ENCODE measurements at regions not wholly inside any gene's neighbourhood (a gene's known extent, or its start where the extent isn't known, plus 50 kb on each side); places are given as distances from the start of the nearest gene placed in this dataset.

- H3K27me3 ChIP-seq (ENCODE audit: insufficient read depth, low read length), result no peaks in the 10 kb centered on the region
- no peak overlapping the region for H3K27ac ChIP-seq (ENCODE audit: low read length)
- H3K4me1 ChIP-seq (ENCODE audit: insufficient read depth, low read length), result no peaks in the 10 kb centered on the region
- no peak overlapping the region for H3K9ac ChIP-seq (ENCODE audit: low read depth, low read length)
- no peak overlapping the region for H3K4me3 ChIP-seq (ENCODE audit: low read length)
- H3K9me3 ChIP-seq (ENCODE audit: insufficient read depth, low read depth, low read length), result no peaks in the 10 kb centered on the region
- no peaks in the 10 kb centered on the region for H3K36me3 ChIP-seq (ENCODE audit: insufficient read depth, low read depth, low read length)
These were observed 399.1 kb downstream of the GATA3 start for GRCh38 chr10:8453587-8453986.

GRCh38 chr10:8454357-8454756 lies 399.9 kb downstream of the GATA3 start:
- Histone ChIP-seq H3K27ac (ENCODE audit: low read length) (no peak overlapping the region), H3K27me3 (ENCODE audit: insufficient read depth, low read length) (no peaks in the 10 kb centered on the region), H3K36me3 (ENCODE audit: insufficient read depth, low read depth, low read length) (no peaks in the 10 kb centered on the region), H3K9ac (ENCODE audit: low read depth, low read length) (no peak overlapping the region), H3K4me3 (ENCODE audit: low read length) (no peak overlapping the region), H3K9me3 (ENCODE audit: insufficient read depth, low read depth, low read length) (no peaks in the 10 kb centered on the region), H3K4me1 (ENCODE audit: insufficient read depth, low read length) (no peaks in the 10 kb centered on the region)

GRCh38 chr10:8455181-8455580 lies 400.7 kb downstream of the GATA3 start:
- no peak overlapping the region for H3K27ac ChIP-seq (ENCODE audit: low read length)
- H3K27me3 ChIP-seq (ENCODE audit: insufficient read depth, low read length), result no peaks in the 10 kb centered on the region
- H3K9me3 ChIP-seq (ENCODE audit: insufficient read depth, low read depth, low read length), result no peaks in the 10 kb centered on the region
- no peak overlapping the region for H3K9ac ChIP-seq (ENCODE audit: low read depth, low read length)
- H3K4me1 ChIP-seq (ENCODE audit: insufficient read depth, low read length), result no peaks in the 10 kb centered on the region
- no peaks in the 10 kb centered on the region for H3K36me3 ChIP-seq (ENCODE audit: insufficient read depth, low read depth, low read length)
- H3K4me3 ChIP-seq (ENCODE audit: low read length), result no peak overlapping the region

GRCh38 chr10:8456386-8456785 lies 401.9 kb downstream of the GATA3 start:
- Histone ChIP-seq H3K36me3 (ENCODE audit: insufficient read depth, low read depth, low read length) (no peaks in the 10 kb centered on the region), H3K9me3 (ENCODE audit: insufficient read depth, low read depth, low read length) (no peaks in the 10 kb centered on the region), H3K4me1 (ENCODE audit: insufficient read depth, low read length) (no peaks in the 10 kb centered on the region), H3K27ac (ENCODE audit: low read length) (no peak overlapping the region), H3K27me3 (ENCODE audit: insufficient read depth, low read length) (no peaks in the 10 kb centered on the region), H3K9ac (ENCODE audit: low read depth, low read length) (no peak overlapping the region), H3K4me3 (ENCODE audit: low read length) (no peak overlapping the region)

DNA sequence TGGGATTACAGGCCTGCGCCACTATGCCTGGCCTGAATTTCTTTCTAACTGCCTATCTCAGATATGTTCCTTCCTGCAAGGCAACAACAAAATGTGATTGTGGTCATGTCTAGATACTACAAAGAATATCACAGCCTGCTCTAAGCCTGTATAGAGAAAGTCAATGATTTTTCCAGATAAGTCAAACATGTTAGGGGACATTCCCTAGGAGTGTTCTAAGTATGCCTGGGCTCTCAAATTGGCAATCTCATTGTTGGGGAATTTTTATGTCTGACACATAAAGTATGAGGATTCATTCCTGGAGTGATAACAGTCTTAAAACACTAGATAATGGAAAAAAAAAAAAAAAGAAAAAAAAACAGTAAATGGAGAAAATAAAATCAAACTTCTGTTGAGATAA lies 406.1 kb downstream of the GATA3 start:
- H3K9me3 ChIP-seq (ENCODE audit: insufficient read depth, low read depth, low read length), result no peaks in the 10 kb centered on the region
- no peaks in the 10 kb centered on the region for H3K27me3 ChIP-seq (ENCODE audit: insufficient read depth, low read length)
- no peak overlapping the region for H3K9ac ChIP-seq (ENCODE audit: low read depth, low read length)
- H3K27ac ChIP-seq (ENCODE audit: low read length), result no peak overlapping the region
- H3K4me1 ChIP-seq (ENCODE audit: insufficient read depth, low read length), result no peaks in the 10 kb centered on the region
- no peaks in the 10 kb centered on the region for H3K36me3 ChIP-seq (ENCODE audit: insufficient read depth, low read depth, low read length)
- H3K4me3 ChIP-seq (ENCODE audit: low read length), result no peak overlapping the region

GRCh38 chr10:8462565-8462964 lies 408.1 kb downstream of the GATA3 start:
- Histone ChIP-seq H3K9ac (ENCODE audit: low read depth, low read length) (no peak overlapping the region), H3K27me3 (ENCODE audit: insufficient read depth, low read length) (no peaks in the 10 kb centered on the region), H3K4me3 (ENCODE audit: low read length) (no peak overlapping the region), H3K27ac (ENCODE audit: low read length) (no peak overlapping the region), H3K9me3 (ENCODE audit: insufficient read depth, low read depth, low read length) (no peaks in the 10 kb centered on the region), H3K4me1 (ENCODE audit: insufficient read depth, low read length) (no peaks in the 10 kb centered on the region), H3K36me3 (ENCODE audit: insufficient read depth, low read depth, low read length) (no peaks in the 10 kb centered on the region)

GRCh38 chr10:8463853-8464252 lies 409.4 kb downstream of the GATA3 start:
- no peak overlapping the region for H3K27ac ChIP-seq (ENCODE audit: low read length)
- no peaks in the 10 kb centered on the region for H3K4me1 ChIP-seq (ENCODE audit: insufficient read depth, low read length)
- H3K9ac ChIP-seq (ENCODE audit: low read depth, low read length), result no peak overlapping the region
- no peaks in the 10 kb centered on the region for H3K36me3 ChIP-seq (ENCODE audit: insufficient read depth, low read depth, low read length)
- H3K9me3 ChIP-seq (ENCODE audit: insufficient read depth, low read depth, low read length), result no peaks in the 10 kb centered on the region
- H3K27me3 ChIP-seq (ENCODE audit: insufficient read depth, low read length), result no peaks in the 10 kb centered on the region
- H3K4me3 ChIP-seq (ENCODE audit: low read length), result no peak overlapping the region

GRCh38 chr10:8468477-8468876 lies 414.0 kb downstream of the GATA3 start:
- H3K36me3 ChIP-seq (ENCODE audit: insufficient read depth, low read depth, low read length), result no peaks in the 10 kb centered on the region
- no peak overlapping the region for H3K9ac ChIP-seq (ENCODE audit: low read depth, low read length)
- H3K27me3 ChIP-seq (ENCODE audit: insufficient read depth, low read length), result no peaks in the 10 kb centered on the region
- H3K4me3 ChIP-seq (ENCODE audit: low read length), result no peak overlapping the region
- no peaks in the 10 kb centered on the region for H3K4me1 ChIP-seq (ENCODE audit: insufficient read depth, low read length)
- H3K9me3 ChIP-seq (ENCODE audit: insufficient read depth, low read depth, low read length), result no peaks in the 10 kb centered on the region
- no peak overlapping the region for H3K27ac ChIP-seq (ENCODE audit: low read length)

DNA sequence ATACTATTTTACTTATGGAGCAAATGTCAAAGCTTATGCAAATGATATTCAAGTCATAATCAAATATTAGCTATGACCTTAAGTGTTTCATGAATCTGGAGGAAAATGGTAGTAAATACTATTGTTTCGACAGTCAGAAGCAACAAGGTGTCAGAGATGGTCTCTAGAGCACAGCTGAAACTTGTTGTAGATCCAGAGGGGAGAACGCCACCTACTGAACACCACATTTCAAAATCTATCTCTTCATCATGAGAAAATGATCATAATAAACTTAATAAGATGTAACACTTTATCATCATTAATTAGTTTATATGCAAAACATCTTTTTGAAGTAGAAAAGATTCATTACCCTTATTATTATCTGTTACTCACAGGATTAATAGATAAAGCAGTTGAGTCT lies 418.7 kb downstream of the GATA3 start:
- Histone ChIP-seq H3K27me3 (ENCODE audit: insufficient read depth, low read length) (no peaks in the 10 kb centered on the region), H3K4me3 (ENCODE audit: low read length) (no peak overlapping the region), H3K27ac (ENCODE audit: low read length) (no peak overlapping the region), H3K9ac (ENCODE audit: low read depth, low read length) (no peak overlapping the region), H3K4me1 (ENCODE audit: insufficient read depth, low read length) (no peaks in the 10 kb centered on the region), H3K36me3 (ENCODE audit: insufficient read depth, low read depth, low read length) (no peaks in the 10 kb centered on the region), H3K9me3 (ENCODE audit: insufficient read depth, low read depth, low read length) (peaks cover 9% of the 10 kb centered on the region; the same call in 1 of the 2 replicates)

DNA sequence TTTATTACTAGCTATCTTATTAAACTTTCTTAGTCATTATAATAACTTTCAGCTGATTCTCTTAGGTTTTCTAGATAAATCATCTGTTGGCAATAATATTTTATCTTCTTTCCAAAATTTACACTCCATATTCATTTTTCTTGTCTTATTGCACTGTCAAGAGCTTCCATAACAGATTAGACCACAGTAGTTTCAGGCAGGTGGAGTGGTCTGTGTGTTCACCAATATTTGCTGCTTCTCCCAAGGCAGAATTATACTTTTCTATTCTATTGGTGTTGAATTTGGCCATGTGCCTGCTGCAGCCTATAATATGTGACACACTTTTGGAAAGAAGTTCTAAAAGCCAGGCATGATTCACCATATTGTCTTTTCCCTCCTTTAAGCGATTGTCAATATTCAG lies 422.8 kb downstream of the GATA3 start:
- H3K4me1 ChIP-seq (ENCODE audit: insufficient read depth, low read length), result no peaks in the 10 kb centered on the region
- H3K4me3 ChIP-seq (ENCODE audit: low read length), result no peak overlapping the region
- H3K9me3 ChIP-seq (ENCODE audit: insufficient read depth, low read depth, low read length), result peaks cover 9% of the 10 kb centered on the region; the same call in 1 of the 2 replicates
- no peaks in the 10 kb centered on the region; the same call in 1 of the 2 replicates for H3K27me3 ChIP-seq (ENCODE audit: insufficient read depth, low read length)
- H3K27ac ChIP-seq (ENCODE audit: low read length), result no peak overlapping the region
- H3K36me3 ChIP-seq (ENCODE audit: insufficient read depth, low read depth, low read length), result no peaks in the 10 kb centered on the region
- H3K9ac ChIP-seq (ENCODE audit: low read depth, low read length), result no peak overlapping the region

DNA sequence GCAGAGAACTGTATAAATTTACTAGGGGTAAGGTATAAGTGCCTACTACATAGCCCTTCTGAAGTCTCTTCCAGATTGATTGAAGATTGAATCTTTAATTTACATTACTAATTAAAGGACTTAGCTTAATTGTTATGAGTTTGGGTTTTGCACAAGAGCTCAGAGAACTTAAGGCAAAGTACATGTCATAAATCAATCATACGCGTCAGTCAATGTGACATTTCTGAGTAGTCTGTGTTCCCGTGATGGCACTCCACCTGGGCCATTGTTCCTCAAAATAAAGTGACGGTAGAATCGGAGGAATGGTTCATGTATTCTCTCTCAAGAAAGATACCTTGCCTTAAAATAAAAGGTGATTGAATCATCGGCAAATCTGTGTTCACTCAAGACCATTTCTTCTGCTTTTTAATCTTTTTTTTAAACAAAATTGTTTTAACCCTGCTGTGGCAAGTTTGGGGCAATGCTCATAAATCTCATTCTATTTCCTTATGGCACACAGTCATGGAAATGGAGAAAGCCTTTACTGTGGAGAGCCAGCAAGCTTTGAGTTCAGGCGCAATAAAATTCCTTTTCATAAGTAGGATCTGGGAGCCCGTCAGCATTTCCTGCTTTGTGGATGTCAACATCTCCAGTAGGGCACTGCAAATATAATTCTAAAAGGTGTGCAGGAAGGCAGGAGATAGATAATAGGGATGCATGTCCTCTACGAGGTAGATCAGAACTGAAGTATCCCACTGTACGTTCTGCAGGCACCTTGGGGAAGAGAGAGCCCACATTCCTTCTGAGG lies 427.4 kb downstream of the GATA3 start:
- no peak overlapping the region for H3K4me3 ChIP-seq (ENCODE audit: low read length)
- no peaks in the 10 kb centered on the region; the same call in 1 of the 2 replicates for H3K27me3 ChIP-seq (ENCODE audit: insufficient read depth, low read length)
- no peaks in the 10 kb centered on the region for H3K36me3 ChIP-seq (ENCODE audit: insufficient read depth, low read depth, low read length)
- H3K27ac ChIP-seq (ENCODE audit: low read length), result no peak overlapping the region
- H3K9me3 ChIP-seq (ENCODE audit: insufficient read depth, low read depth, low read length), result peaks cover 9% of the 10 kb centered on the region; the same call in 1 of the 2 replicates
- H3K9ac ChIP-seq (ENCODE audit: low read depth, low read length), result no peak overlapping the region
- H3K4me1 ChIP-seq (ENCODE audit: insufficient read depth, low read length), result no peaks in the 10 kb centered on the region

DNA sequence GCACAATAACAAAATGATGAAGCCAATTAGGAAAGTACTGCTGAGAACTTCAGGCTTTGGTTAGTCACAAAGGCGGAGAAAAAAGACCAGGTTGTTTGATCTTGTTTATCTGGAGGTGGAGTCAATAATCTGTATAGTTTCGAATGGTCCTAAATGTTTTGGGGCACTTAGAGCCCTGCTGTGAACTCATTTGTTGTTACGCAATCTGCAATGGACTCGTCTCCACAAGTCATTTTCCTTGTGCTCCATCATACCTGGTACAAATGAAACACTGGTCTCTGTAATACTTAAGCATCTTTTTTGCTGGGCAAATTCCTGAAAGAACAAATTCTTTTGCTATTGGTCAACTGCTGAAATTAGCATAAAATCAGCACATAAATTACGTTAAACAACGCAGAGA lies 430.5 kb downstream of the GATA3 start:
- Histone ChIP-seq H3K4me1 (ENCODE audit: insufficient read depth, low read length) (no peaks in the 10 kb centered on the region; the same call in 1 of the 2 replicates), H3K36me3 (ENCODE audit: insufficient read depth, low read depth, low read length) (no peaks in the 10 kb centered on the region), H3K9me3 (ENCODE audit: insufficient read depth, low read depth, low read length) (no peaks in the 10 kb centered on the region), H3K4me3 (ENCODE audit: low read length) (no peak overlapping the region), H3K27me3 (ENCODE audit: insufficient read depth, low read length) (no peaks in the 10 kb centered on the region; the same call in 1 of the 2 replicates), H3K9ac (ENCODE audit: low read depth, low read length) (no peak overlapping the region), H3K27ac (ENCODE audit: low read length) (no peak overlapping the region)
